ENCODE measurements at regions not wholly inside any gene's neighbourhood (a gene's known extent, or its start where the extent isn't known, plus 50 kb on each side); places are given as distances from the start of the nearest gene placed in this dataset.

GRCh38 chr6:85824329-85824728 lies 181.6 kb upstream of the SYNCRIP start:
- Histone ChIP-seq H3K9ac (ENCODE audit: low read length in 2 of 2) (no peak overlapping the region), H3K4me1 (ENCODE audit: control insufficient read depth, insufficient read depth, low read length) (no peaks in the 10 kb centered on the region), H3K27ac (ENCODE audit: low read length) (no peak overlapping the region), H3K36me3 (ENCODE audit: control insufficient read depth in 2 of 2, insufficient read depth in 2 of 2, low read length in 2 of 2) (no peaks in the 10 kb centered on the region), H3K27me3 (ENCODE audit: control insufficient read depth in 1 of 2, insufficient read depth in 2 of 2, low read length in 2 of 2) (no peaks in the 10 kb centered on the region), H3K9me3 (ENCODE audit: control insufficient read depth in 2 of 2, low read length in 2 of 2) (peaks cover 7 to 17% of the 10 kb centered on the region in 2 donors), H3K4me3 (ENCODE audit: low read length in 2 of 2) (no peak overlapping the region)

DNA sequence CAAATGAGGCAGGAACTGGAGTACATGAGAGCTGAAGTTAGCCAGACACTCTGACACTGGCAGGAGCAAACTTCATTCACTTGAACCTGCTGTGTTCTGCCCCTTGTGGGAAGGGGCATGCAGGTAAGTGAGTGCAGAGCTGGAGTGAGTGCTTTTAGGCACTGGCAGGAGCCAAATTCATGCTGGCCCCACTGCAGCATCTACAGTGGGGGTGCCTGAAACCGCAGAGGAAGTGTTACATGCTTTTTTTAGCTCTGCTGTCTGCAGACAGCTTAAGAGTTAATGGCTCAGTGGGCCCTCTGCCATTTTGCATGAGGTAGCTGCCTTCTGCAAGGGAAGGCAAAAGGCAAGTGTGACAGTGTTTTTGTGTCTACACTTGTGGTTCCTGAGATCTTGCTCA lies 167.9 kb upstream of the SYNCRIP start:
- no peaks in the 10 kb centered on the region for H3K9me3 ChIP-seq (ENCODE audit: control insufficient read depth in 2 of 2, low read length in 2 of 2)
- H3K4me3 ChIP-seq (ENCODE audit: low read length in 2 of 2) = no peak overlapping the region
- H3K4me1 ChIP-seq (ENCODE audit: control insufficient read depth, insufficient read depth, low read length) = no peaks in the 10 kb centered on the region
- H3K9ac ChIP-seq (ENCODE audit: low read length in 2 of 2) = no peak overlapping the region
- no peaks in the 10 kb centered on the region for H3K27me3 ChIP-seq (ENCODE audit: control insufficient read depth in 1 of 2, insufficient read depth in 2 of 2, low read length in 2 of 2)
- no peaks in the 10 kb centered on the region for H3K36me3 ChIP-seq (ENCODE audit: control insufficient read depth in 2 of 2, insufficient read depth in 2 of 2, low read length in 2 of 2)
- H3K27ac ChIP-seq (ENCODE audit: low read length) = no peak overlapping the region

DNA sequence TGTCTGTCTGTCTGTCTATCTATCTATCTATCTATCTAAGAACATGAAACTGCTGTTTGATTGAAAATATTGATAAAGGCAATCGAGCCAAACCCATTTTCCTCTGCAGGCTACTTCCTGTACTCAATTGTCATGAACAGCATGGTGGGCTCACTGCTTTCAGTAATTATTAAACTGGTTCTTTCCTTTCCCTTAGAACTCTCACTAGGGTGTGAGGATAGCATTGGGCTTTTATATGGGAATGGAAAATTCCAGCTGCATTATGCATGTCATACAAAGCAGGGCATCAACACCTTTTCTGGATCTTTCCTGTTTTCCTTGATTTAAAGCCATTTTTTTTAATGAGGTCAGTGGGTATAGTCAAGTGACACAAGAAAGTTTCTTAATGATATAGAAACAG lies 161.0 kb upstream of the SYNCRIP start:
- Histone ChIP-seq H3K9me3 (ENCODE audit: control insufficient read depth in 2 of 2, low read length in 2 of 2) (no peaks in the 10 kb centered on the region), H3K4me1 (ENCODE audit: control insufficient read depth, insufficient read depth, low read length) (no peaks in the 10 kb centered on the region), H3K4me3 (ENCODE audit: low read length in 2 of 2) (no peak overlapping the region), H3K27me3 (ENCODE audit: control insufficient read depth in 1 of 2, insufficient read depth in 2 of 2, low read length in 2 of 2) (no peaks in the 10 kb centered on the region), H3K36me3 (ENCODE audit: control insufficient read depth in 2 of 2, insufficient read depth in 2 of 2, low read length in 2 of 2) (no peaks in the 10 kb centered on the region), H3K9ac (ENCODE audit: low read length in 2 of 2) (no peak overlapping the region), H3K27ac (ENCODE audit: low read length) (no peak overlapping the region)

DNA sequence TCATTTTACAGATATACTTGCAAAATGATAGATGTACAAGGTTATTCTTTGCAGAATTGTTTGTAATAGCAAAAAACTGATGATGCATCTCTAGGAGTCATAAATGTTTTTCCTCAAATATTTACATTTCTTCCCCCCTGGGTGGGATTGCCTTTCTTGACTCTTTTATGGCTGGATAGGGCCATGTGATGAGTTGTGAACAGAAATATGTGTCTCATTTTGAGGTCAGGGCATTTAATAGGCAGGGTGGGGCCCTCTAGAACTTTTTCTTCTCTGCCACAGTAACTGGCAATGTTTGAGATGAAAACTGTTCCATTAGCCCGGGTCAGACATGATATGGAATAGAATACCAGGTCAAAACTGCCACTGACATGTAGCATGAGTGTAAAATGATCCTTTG lies 159.5 kb upstream of the SYNCRIP start:
- Histone ChIP-seq H3K27ac (ENCODE audit: low read length) (no peak overlapping the region), H3K4me3 (ENCODE audit: low read length in 2 of 2) (no peak overlapping the region), H3K9me3 (ENCODE audit: control insufficient read depth in 2 of 2, low read length in 2 of 2) (no peaks in the 10 kb centered on the region), H3K27me3 (ENCODE audit: control insufficient read depth in 1 of 2, insufficient read depth in 2 of 2, low read length in 2 of 2) (no peaks in the 10 kb centered on the region), H3K36me3 (ENCODE audit: control insufficient read depth in 2 of 2, insufficient read depth in 2 of 2, low read length in 2 of 2) (no peaks in the 10 kb centered on the region), H3K4me1 (ENCODE audit: control insufficient read depth, insufficient read depth, low read length) (no peaks in the 10 kb centered on the region), H3K9ac (ENCODE audit: low read length in 2 of 2) (no peak overlapping the region)

DNA sequence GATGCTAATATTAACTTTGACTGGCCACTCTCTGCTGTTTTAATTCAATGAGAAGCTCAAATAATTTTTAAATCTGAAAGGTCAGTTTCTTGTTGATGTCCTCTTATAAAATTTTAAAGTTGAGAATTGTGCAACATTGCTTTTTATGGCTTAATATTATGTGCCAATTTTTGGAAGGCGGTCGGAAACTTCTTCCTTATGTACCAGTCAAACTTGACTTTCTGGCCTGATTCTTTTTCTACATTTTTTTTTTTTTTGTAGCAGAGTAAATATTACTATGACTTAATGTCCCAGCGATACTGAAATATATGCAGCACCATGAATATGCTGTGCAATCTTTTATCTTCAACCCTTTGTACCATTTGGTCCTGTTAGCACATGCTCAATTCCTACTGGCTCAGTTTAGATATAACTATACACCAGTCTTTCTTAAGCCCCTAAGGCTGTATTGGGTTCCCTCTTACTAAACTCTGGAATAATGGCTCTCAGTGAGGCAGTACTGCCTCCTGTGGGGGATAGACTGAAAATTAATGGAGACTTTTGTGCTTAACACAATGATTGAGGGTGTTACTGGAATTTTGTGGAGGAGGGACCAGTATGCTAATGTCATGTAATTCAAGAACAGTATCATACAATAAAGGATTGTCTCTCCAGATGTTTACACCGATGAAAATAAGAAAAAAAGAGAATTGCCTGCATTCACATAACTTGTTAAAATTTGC lies 156.4 kb upstream of the SYNCRIP start:
- H3K9me3 ChIP-seq (ENCODE audit: control insufficient read depth in 2 of 2, low read length in 2 of 2) = no peaks in the 10 kb centered on the region
- no peak overlapping the region for H3K4me3 ChIP-seq (ENCODE audit: low read length in 2 of 2)
- no peak overlapping the region for H3K27ac ChIP-seq (ENCODE audit: low read length)
- H3K9ac ChIP-seq (ENCODE audit: low read length in 2 of 2) = no peak overlapping the region
- H3K27me3 ChIP-seq (ENCODE audit: control insufficient read depth in 1 of 2, insufficient read depth in 2 of 2, low read length in 2 of 2) = no peaks in the 10 kb centered on the region
- no peaks in the 10 kb centered on the region for H3K4me1 ChIP-seq (ENCODE audit: control insufficient read depth, insufficient read depth, low read length)
- no peaks in the 10 kb centered on the region for H3K36me3 ChIP-seq (ENCODE audit: control insufficient read depth in 2 of 2, insufficient read depth in 2 of 2, low read length in 2 of 2)

DNA sequence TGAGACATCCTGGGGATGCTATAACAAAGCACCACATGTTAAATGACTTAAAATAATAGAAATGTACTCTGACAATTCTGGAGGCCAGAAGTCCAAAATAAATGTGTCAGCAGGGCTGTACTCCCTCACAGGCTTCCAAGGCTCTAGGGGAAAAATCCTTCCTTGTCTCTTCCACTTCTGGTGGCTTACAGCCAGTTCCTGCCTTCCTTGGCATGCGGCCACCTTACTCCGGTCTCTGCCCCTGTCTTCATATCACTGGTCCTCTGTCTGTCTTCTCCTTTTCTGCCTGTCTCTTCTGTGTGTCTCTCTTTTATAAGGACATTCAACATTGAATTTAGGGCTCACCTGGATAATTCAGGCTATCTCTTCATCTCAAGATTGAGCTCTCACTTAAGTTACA lies 155.3 kb upstream of the SYNCRIP start:
- H3K9me3 ChIP-seq (ENCODE audit: control insufficient read depth in 2 of 2, low read length in 2 of 2) = no peaks in the 10 kb centered on the region
- no peaks in the 10 kb centered on the region for H3K4me1 ChIP-seq (ENCODE audit: control insufficient read depth, insufficient read depth, low read length)

GRCh38 chr6:85795945-85796344 lies 153.3 kb upstream of the SYNCRIP start:
- no peaks in the 10 kb centered on the region for H3K27me3 ChIP-seq (ENCODE audit: control insufficient read depth in 1 of 2, insufficient read depth in 2 of 2, low read length in 2 of 2)
- H3K4me3 ChIP-seq (ENCODE audit: low read length in 2 of 2) = no peak overlapping the region
- H3K9me3 ChIP-seq (ENCODE audit: control insufficient read depth in 2 of 2, low read length in 2 of 2) = no peaks in the 10 kb centered on the region
- no peaks in the 10 kb centered on the region for H3K4me1 ChIP-seq (ENCODE audit: control insufficient read depth, insufficient read depth, low read length)
- no peaks in the 10 kb centered on the region for H3K36me3 ChIP-seq (ENCODE audit: control insufficient read depth in 2 of 2, insufficient read depth in 2 of 2, low read length in 2 of 2)
- no peak overlapping the region for H3K9ac ChIP-seq (ENCODE audit: low read length in 2 of 2)
- no peak overlapping the region for H3K27ac ChIP-seq (ENCODE audit: low read length)

More for the DNA sequence above, 155.3 kb upstream of the SYNCRIP start:
- H3K4me3 ChIP-seq (ENCODE audit: low read length in 2 of 2) = no peak overlapping the region
- H3K36me3 ChIP-seq (ENCODE audit: control insufficient read depth in 2 of 2, insufficient read depth in 2 of 2, low read length in 2 of 2) = no peaks in the 10 kb centered on the region
- no peak overlapping the region for H3K27ac ChIP-seq (ENCODE audit: low read length)
- H3K9ac ChIP-seq (ENCODE audit: low read length in 2 of 2) = no peak overlapping the region
- H3K27me3 ChIP-seq (ENCODE audit: control insufficient read depth in 1 of 2, insufficient read depth in 2 of 2, low read length in 2 of 2) = no peaks in the 10 kb centered on the region

DNA sequence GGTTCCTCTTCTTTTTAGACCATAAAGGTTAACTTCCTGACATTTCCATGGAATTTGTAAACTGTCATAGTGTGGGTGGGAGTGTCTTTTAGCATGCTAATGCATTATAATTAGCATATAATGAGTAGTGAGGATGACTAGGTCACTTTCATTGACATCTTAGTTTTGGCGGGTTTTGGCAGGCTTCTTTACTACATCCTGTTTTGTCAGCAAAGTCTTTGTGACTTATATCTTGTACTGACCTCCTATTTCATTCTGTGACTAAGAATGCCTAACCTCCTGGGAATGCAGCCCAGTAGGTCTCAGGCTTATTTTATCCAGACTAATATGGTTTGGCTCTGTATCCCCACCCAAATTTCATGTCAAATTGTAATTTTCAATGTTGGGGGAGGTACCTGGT lies 149.6 kb upstream of the SYNCRIP start:
- Histone ChIP-seq H3K4me3 (ENCODE audit: low read length in 2 of 2) (no peak overlapping the region), H3K27me3 (ENCODE audit: control insufficient read depth in 1 of 2, insufficient read depth in 2 of 2, low read length in 2 of 2) (no peaks in the 10 kb centered on the region), H3K9ac (ENCODE audit: low read length in 2 of 2) (no peak overlapping the region), H3K4me1 (ENCODE audit: control insufficient read depth, insufficient read depth, low read length) (no peaks in the 10 kb centered on the region), H3K9me3 (ENCODE audit: control insufficient read depth in 2 of 2, low read length in 2 of 2) (peaks cover 0 to 7% of the 10 kb centered on the region in 2 donors), H3K36me3 (ENCODE audit: control insufficient read depth in 2 of 2, insufficient read depth in 2 of 2, low read length in 2 of 2) (no peaks in the 10 kb centered on the region), H3K27ac (ENCODE audit: low read length) (no peak overlapping the region)

DNA sequence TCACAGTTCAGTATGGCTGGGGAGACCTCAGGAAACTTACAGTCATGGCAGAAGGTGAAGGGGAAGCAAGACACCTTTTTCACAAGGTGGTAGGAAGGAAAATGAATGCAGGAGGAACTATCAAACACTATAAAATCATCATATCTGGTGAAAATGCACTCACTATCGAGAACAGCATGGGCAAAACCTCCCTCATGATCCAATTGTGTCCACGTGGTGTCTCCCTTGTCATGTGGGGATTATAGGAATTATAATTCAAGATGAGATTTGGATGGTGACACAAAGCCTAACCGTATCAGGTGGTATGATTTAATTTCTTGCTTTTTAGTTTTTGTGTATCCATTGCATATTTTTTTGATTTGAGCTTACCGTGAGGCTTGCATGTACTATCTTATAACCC lies 133.2 kb upstream of the SYNCRIP start:
- Histone ChIP-seq H3K36me3 (ENCODE audit: control insufficient read depth in 2 of 2, insufficient read depth in 2 of 2, low read length in 2 of 2) (no peaks in the 10 kb centered on the region), H3K9ac (ENCODE audit: low read length in 2 of 2) (no peak overlapping the region), H3K9me3 (ENCODE audit: control insufficient read depth in 2 of 2, low read length in 2 of 2) (peaks cover 3% of the 10 kb centered on the region in 2 donors), H3K4me3 (ENCODE audit: low read length in 2 of 2) (no peak overlapping the region), H3K27me3 (ENCODE audit: control insufficient read depth in 1 of 2, insufficient read depth in 2 of 2, low read length in 2 of 2) (no peaks in the 10 kb centered on the region), H3K4me1 (ENCODE audit: control insufficient read depth, insufficient read depth, low read length) (no peaks in the 10 kb centered on the region), H3K27ac (ENCODE audit: low read length) (no peak overlapping the region)

GRCh38 chr6:85772641-85773040 lies 130.0 kb upstream of the SYNCRIP start:
- no peaks in the 10 kb centered on the region for H3K27me3 ChIP-seq (ENCODE audit: control insufficient read depth in 1 of 2, insufficient read depth in 2 of 2, low read length in 2 of 2)
- H3K9ac ChIP-seq (ENCODE audit: low read length in 2 of 2) = no peak overlapping the region

DNA sequence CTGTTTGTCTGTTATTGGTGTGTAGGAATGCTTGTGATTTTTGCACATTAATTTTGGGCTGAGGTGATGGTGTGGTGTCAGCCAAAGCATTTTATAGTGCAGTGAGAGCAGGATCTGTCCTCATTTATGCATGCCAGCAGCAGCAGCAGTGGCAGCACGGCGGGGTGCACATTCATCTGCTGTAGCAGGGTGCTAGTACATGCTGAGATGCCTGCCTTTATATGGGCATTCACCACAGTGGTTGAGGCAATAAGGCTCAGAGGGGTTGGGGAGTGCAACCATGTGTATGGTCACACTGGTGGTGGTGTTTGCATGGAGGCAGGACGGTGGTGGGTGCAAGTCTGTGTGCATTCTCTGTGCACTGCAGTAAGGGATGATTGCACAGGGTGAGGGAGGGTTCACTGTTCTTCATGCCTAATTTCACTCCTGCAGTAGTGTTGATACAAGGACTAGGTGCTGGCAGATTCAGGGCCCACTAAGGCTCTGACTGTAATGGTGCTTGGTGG lies 129.3 kb upstream of the SYNCRIP start:
- H3K36me3 ChIP-seq (ENCODE audit: control insufficient read depth in 2 of 2, insufficient read depth in 2 of 2, low read length in 2 of 2) = no peaks in the 10 kb centered on the region
- no peak overlapping the region for H3K27ac ChIP-seq (ENCODE audit: low read length)
- H3K27me3 ChIP-seq (ENCODE audit: control insufficient read depth in 1 of 2, insufficient read depth in 2 of 2, low read length in 2 of 2) = no peaks in the 10 kb centered on the region
- H3K9ac ChIP-seq (ENCODE audit: low read length in 2 of 2) = no peak overlapping the region
- H3K9me3 ChIP-seq (ENCODE audit: control insufficient read depth in 2 of 2, low read length in 2 of 2) = no peaks in the 10 kb centered on the region
- no peak overlapping the region for H3K4me3 ChIP-seq (ENCODE audit: low read length in 2 of 2)
- no peaks in the 10 kb centered on the region for H3K4me1 ChIP-seq (ENCODE audit: control insufficient read depth, insufficient read depth, low read length)

More at GRCh38 chr6:85772641-85773040, 130.0 kb upstream of the SYNCRIP start:
- Histone ChIP-seq H3K27ac (ENCODE audit: low read length) (no peak overlapping the region), H3K4me1 (ENCODE audit: control insufficient read depth, insufficient read depth, low read length) (no peaks in the 10 kb centered on the region), H3K36me3 (ENCODE audit: control insufficient read depth in 2 of 2, insufficient read depth in 2 of 2, low read length in 2 of 2) (no peaks in the 10 kb centered on the region), H3K9me3 (ENCODE audit: control insufficient read depth in 2 of 2, low read length in 2 of 2) (no peaks in the 10 kb centered on the region), H3K4me3 (ENCODE audit: low read length in 2 of 2) (no peak overlapping the region)
